Gastrocnemius medialis (tissue), 4 donors: ENCODE measurements at regions not wholly inside any gene's neighbourhood (a gene's known extent, or its start where the extent isn't known, plus 50 kb on each side); places are given as distances from the start of the nearest gene placed in this dataset.
"Not testable (repeated sequence)": the region's sequence is repeated elsewhere in the genome, so short reads cannot be mapped to it uniquely, and the experiment has no call there.

Source experiments
- CTCF ChIP-seq, 5 experiments: fragments of 450-650 bp in 3 of 5; fragments of 200-600 bp in 2 of 5; sonication (generic) in 2 of 5; IDR thresholded peaks in 4 of 5; conservative IDR thresholded peaks in 1 of 5; 1 replicate in 4 of 5; 2 replicates in 1 of 5; pipeline ENCODE4 v1.5.1; 2016 to 2019; ENCODE audit warnings: antibody characterized with exemption in 5 of 5, mild to moderate bottlenecking in 3 of 5, moderate library complexity in 3 of 5
- POLR2A ChIP-seq, 2 donors: fragments of 450-650 bp; IDR thresholded peaks; one replicate each; pipeline ENCODE4 v1.6.1; 2017; ENCODE audit warnings: antibody characterized with exemption in 2 of 2, mild to moderate bottlenecking in 2 of 2, moderate library complexity in 2 of 2

- not testable (repeated sequence) for TF ChIP-seq POLR2A (IDR thresholded peaks at IDR 0.05); CTCF (IDR thresholded peaks at IDR 0.05 in 4 of 5, conservative IDR thresholded peaks at IDR 0.05 in 1 of 5)
Observed at GRCh38 chr10:21106931-21107330, 209.8 kb upstream of the NEBL start.
